ENCODE measurements at regions not wholly inside any gene's neighbourhood (a gene's known extent, or its start where the extent isn't known, plus 50 kb on each side); places are given as distances from the start of the nearest gene placed in this dataset.
A peak's percentile ranks its signal among the peaks of the same experiment; 100 is the strongest.

- DNase-seq (no peak), ATAC-seq (no peak)
- TF ChIP-seq CTCF (IDR thresholded peaks at IDR 0.05) = no peak
- no peak for TF ChIP-seq POLR2A (IDR thresholded peaks at IDR 0.05)
- no peaks in the 10 kb centered on the region for H3K4me1 ChIP-seq
- H3K4me3 ChIP-seq = no peak overlapping the region
- H3K36me3 ChIP-seq = no peaks in the 10 kb centered on the region
- no peaks in the 10 kb centered on the region for H3K9me3 ChIP-seq
- peaks cover 0 to under 1% (median 0%) of the 10 kb centered on the region in 9 donors for H3K27me3 ChIP-seq
- intact Hi-C loops (cut with DNase I) = no loop called here
- H3K27ac ChIP-seq = no peak overlapping the region
- 80 to 87% (median 83%) methylated on average over 3 of the region's 3 CpGs for WGBS, 4 donors
Observed at GRCh38 chr1:228873709-228874108, 138.4 kb downstream of the RHOU start.

GRCh38 chr1:228875741-228876140 lies 140.5 kb downstream of the RHOU start:
- 76 to 91% (median 79%) methylated on average over 3 of the region's 3 CpGs for WGBS, 4 donors
- H3K36me3 ChIP-seq = no peaks in the 10 kb centered on the region
- DNase-seq = no peak
- H3K27me3 ChIP-seq = no peaks in the 10 kb centered on the region
- no peak overlapping the region for H3K27ac ChIP-seq
- no peaks in the 10 kb centered on the region for H3K4me1 ChIP-seq
- ATAC-seq = peak in 1 of 4 donors; percentile 47
- H3K9me3 ChIP-seq = no peaks in the 10 kb centered on the region
- H3K4me3 ChIP-seq = no peak overlapping the region
- intact Hi-C loops (cut with DNase I) = no loop called here
- TF ChIP-seq POLR2A (IDR thresholded peaks at IDR 0.05) (no peak), CTCF (IDR thresholded peaks at IDR 0.05) (no peak)

GRCh38 chr1:228876187-228876586 lies 140.9 kb downstream of the RHOU start:
- 61 to 64% (median 62%) methylated on average over 3 to 4 of the region's 4 CpGs for WGBS, 4 donors

GRCh38 chr1:228879164-228879563 lies 143.9 kb downstream of the RHOU start:
- TF ChIP-seq POLR2A (IDR thresholded peaks at IDR 0.05) = no peak
- TF ChIP-seq CTCF (IDR thresholded peaks at IDR 0.05) = no peak
- Histone ChIP-seq H3K27ac (no peak overlapping the region), H3K4me3 (no peak overlapping the region), H3K4me1 (no peaks in the 10 kb centered on the region), H3K27me3 (no peaks in the 10 kb centered on the region), H3K36me3 (no peaks in the 10 kb centered on the region), H3K9me3 (peaks cover 0 to 8% (median 0%) of the 10 kb centered on the region in 12 donors)
- ATAC-seq (no peak), DNase-seq (no peak)
- 95 to 97% (median 96%) methylated on average over 2 of the region's 2 CpGs for WGBS, 4 donors
- intact Hi-C loops (cut with DNase I) = no loop called here

More at GRCh38 chr1:228876187-228876586, 140.9 kb downstream of the RHOU start:
- no peaks in the 10 kb centered on the region for H3K27me3 ChIP-seq
- no peak overlapping the region for H3K27ac ChIP-seq
- no peak overlapping the region for H3K4me3 ChIP-seq
- DNase-seq (no peak), ATAC-seq (no peak)
- H3K4me1 ChIP-seq = no peaks in the 10 kb centered on the region
- TF ChIP-seq POLR2A (IDR thresholded peaks at IDR 0.05) (no peak), CTCF (IDR thresholded peaks at IDR 0.05) (no peak)
- H3K9me3 ChIP-seq = no peaks in the 10 kb centered on the region
- intact Hi-C loops (cut with DNase I) = no loop called here
- H3K36me3 ChIP-seq = no peaks in the 10 kb centered on the region
